Adrenal gland (tissue), 9 donors: ENCODE measurements at regions not wholly inside any gene's neighbourhood (a gene's known extent, or its start where the extent isn't known, plus 50 kb on each side); places are given as distances from the start of the nearest gene placed in this dataset.
A peak's percentile ranks its signal among the peaks of the same experiment; 100 is the strongest.

Experiments
- DNase-seq, 7 donors: peaks; one replicate each; pipeline ENCODE4 v3.0.0-alpha.2; 2019 to 2020
- H3K27ac ChIP-seq, 5 donors: fragments of 200-600 bp; sonication (generic) in 4 of 5; 1 replicate in 3 of 5; 2 replicates in 2 of 5; pipeline versions ENCODE4 v1.5.1 to v1.8.0; 2016 to 2020; ENCODE audit warnings: mild to moderate bottlenecking in 1 of 5
- H3K27me3 ChIP-seq: fragments of 200-600 bp; 2 replicates; pipeline ENCODE4 v1.8.0; 2021
- H3K36me3 ChIP-seq, 2 donors: fragments of 200-600 bp; replicated peaks in 1 of 2; 1 replicate in 1 of 2; 2 replicates in 1 of 2; pipeline versions ENCODE4 v1.5.1 to v1.8.0; 2018 to 2022
- H3K4me1 ChIP-seq, 2 donors: fragments of 200-600 bp; replicated peaks in 1 of 2; 1 replicate in 1 of 2; 2 replicates in 1 of 2; pipeline versions ENCODE4 v1.5.1 to v1.8.0; 2018 to 2021
- H3K4me3 ChIP-seq, 4 donors: fragments of 200-600 bp; sonication (generic) in 3 of 4; one replicate each; pipeline ENCODE4 v1.5.1; 2016 to 2018
- H3K9me3 ChIP-seq, 3 donors: fragments of 200-600 bp; sonication (generic) in 1 of 3; replicated peaks in 1 of 3; 1 replicate in 2 of 3; 2 replicates in 1 of 3; pipeline versions ENCODE4 v1.5.1 to v1.8.0; 2016 to 2021
- POLR2A ChIP-seq, 2 donors: fragments of 450-650 bp; IDR thresholded peaks; one replicate each; pipeline ENCODE4 v1.6.1; 2017; ENCODE audit warnings: antibody characterized with exemption in 2 of 2, mild to moderate bottlenecking in 2 of 2, moderate library complexity in 1 of 2
- WGBS, 4 donors: extraction: QIAGEN DNeasy Blood & Tissue Kit in 2 of 4; methylation state at CpG; one replicate each; pipeline versions ENCODE4 v1.1.5 to v1.1.7; 2013 to 2017; 5-methylcytosine and 5-hydroxymethylcytosine counted together
- intact Hi-C, 2 donors: fragments of 100-400 bp; cut with DNase I; formaldehyde crosslinking; loops; one replicate each; pipeline versions ENCODE4 v1.14.1 to v1.15.0; 2022 to 2023
- TF ChIP-seq, protein P1 (sequence below), 6 experiments: fragments of 450-650 bp in 4 of 6; fragments of 200-600 bp in 2 of 6; sonication (generic) in 1 of 6; IDR thresholded peaks; 1 replicate in 5 of 6; 2 replicates in 1 of 6; pipeline versions ENCODE4 v1.5.1 to v1.8.0; 2016 to 2021; ENCODE audit warnings: antibody characterized with exemption in 6 of 6, mild to moderate bottlenecking in 2 of 6, moderate library complexity in 1 of 6
- donor health status: healthy with polysubstance abuse.
- donor health status: Bipolar disorder and iron deficiency.
- donor health status: DM: yes; HTN: yes; CAD: no.
- donor health status: DM: no; HTN: no; CAD: no.
- donor health status: DM: no; HTN: no; CAD: no.

DNA sequence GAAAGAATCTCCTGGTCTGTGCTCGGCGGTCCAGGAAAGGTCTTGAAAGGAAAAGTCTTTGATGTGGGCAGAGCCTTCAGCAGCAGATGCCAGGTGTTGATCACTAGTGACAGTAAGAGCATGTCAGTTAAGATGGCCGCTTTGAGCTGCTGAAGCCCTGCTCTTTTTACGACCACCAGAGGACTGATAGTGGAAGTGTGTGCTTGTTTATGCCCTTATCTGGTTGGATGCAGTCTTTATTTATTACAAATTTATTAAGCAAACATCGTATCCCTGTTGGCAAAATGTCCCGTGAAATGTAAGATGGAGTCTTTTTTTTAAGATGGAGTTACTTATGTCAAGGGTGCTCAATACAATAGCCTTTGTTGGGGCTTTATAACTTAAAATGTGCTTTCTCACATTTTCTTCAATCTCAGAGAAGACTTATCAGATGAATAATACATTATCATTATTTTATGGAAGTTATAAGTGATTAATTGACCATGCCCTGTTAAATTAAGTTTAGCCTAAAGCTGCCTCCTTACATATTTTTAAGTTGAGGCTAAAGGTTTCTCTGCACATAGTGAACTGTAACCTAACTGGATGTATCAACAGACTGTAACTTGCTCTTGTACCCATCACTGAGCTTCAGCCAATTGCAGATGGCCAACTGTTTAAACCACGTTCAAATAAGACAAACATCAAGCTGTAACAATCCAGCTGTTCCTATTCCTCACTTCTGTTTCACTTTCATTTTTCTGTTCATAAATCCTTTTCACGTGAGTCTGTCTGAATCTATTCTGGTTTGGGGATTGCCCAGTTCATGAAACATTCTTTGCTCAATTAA lies 97.4 kb upstream of the PIK3CG start:
- TF ChIP-seq, protein P1, sequence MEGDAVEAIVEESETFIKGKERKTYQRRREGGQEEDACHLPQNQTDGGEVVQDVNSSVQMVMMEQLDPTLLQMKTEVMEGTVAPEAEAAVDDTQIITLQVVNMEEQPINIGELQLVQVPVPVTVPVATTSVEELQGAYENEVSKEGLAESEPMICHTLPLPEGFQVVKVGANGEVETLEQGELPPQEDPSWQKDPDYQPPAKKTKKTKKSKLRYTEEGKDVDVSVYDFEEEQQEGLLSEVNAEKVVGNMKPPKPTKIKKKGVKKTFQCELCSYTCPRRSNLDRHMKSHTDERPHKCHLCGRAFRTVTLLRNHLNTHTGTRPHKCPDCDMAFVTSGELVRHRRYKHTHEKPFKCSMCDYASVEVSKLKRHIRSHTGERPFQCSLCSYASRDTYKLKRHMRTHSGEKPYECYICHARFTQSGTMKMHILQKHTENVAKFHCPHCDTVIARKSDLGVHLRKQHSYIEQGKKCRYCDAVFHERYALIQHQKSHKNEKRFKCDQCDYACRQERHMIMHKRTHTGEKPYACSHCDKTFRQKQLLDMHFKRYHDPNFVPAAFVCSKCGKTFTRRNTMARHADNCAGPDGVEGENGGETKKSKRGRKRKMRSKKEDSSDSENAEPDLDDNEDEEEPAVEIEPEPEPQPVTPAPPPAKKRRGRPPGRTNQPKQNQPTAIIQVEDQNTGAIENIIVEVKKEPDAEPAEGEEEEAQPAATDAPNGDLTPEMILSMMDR (IDR thresholded peaks at IDR 0.05), result no peak
- TF ChIP-seq POLR2A (IDR thresholded peaks at IDR 0.05), result no peak
- H3K4me3 ChIP-seq, result peak overlapping the region in 2 of 4 donors; percentile 11 to 22
- no peaks in the 10 kb centered on the region for H3K9me3 ChIP-seq
- H3K36me3 ChIP-seq, result no peaks in the 10 kb centered on the region
- DNase-seq, result no peak
- WGBS, 4 donors, result 67 to 78% (median 70%) methylated on average over 8 of the region's 8 CpGs
- H3K4me1 ChIP-seq, result peaks cover 0 to 9% of the 10 kb centered on the region in 2 donors
- no peaks in the 10 kb centered on the region for H3K27me3 ChIP-seq
- intact Hi-C loops, result no loop called here
- no peak overlapping the region for H3K27ac ChIP-seq

DNA sequence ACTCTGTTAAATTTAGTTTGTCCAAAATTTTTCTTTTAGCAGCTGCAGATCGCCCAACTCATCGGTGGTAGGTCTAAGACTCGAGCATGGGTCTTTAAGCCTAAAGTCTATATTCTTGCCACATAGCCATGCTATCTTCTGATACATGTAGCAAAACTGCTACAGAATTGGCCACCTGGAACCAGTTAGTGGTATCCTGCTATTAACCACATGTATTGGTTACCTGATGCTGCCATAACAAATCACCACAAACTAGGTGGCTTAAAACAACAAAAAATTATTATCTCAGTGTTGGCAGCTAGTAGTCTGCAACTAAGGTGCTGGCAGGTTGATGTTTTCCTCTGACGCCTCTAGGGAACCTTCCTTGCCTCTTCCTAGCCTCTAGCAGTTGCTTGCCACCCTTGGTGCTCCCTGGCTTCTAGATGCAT lies 96.7 kb upstream of the PIK3CG start:
- Histone ChIP-seq H3K27me3 (no peaks in the 10 kb centered on the region), H3K36me3 (no peaks in the 10 kb centered on the region), H3K27ac (no peak overlapping the region), H3K4me1 (peaks cover 0 to 9% of the 10 kb centered on the region in 2 donors), H3K4me3 (peak overlapping the region in 2 of 4 donors; percentile 11 to 22), H3K9me3 (no peaks in the 10 kb centered on the region)
- 81 to 88% (median 86%) methylated on average over 4 of the region's 4 CpGs for WGBS, 4 donors
- TF ChIP-seq, protein P1 (IDR thresholded peaks at IDR 0.05), result no peak
- no peak for TF ChIP-seq POLR2A (IDR thresholded peaks at IDR 0.05)
- DNase-seq, result no peak
- intact Hi-C loops, result no loop called here

DNA sequence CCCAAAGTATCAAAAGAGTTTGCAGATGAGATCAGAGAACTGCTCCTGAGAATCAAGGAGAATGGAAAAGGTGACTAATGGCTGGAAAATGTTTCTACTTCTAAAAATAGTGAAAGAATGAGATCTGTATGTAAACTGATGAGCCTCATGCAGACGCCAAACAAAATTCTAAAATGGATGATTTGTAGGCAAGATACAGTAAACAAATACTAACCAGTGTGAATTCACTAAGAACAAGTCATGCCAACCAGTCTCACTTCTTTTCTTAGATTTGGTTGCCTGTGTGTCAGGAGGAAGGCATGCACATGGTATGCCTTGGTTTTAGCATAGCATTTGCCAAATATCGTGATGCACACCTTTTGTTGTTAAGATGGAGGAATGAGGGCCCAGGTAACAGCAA lies 94.9 kb upstream of the PIK3CG start:
- Histone ChIP-seq H3K9me3 (no peaks in the 10 kb centered on the region), H3K4me1 (peaks cover 0 to 10% of the 10 kb centered on the region in 2 donors), H3K27me3 (no peaks in the 10 kb centered on the region), H3K4me3 (no peak overlapping the region), H3K36me3 (no peaks in the 10 kb centered on the region), H3K27ac (peak overlapping the region in 4 of 5 donors; percentile 50 to 65 (median 58))
- intact Hi-C loops, result no loop called here
- TF ChIP-seq POLR2A (IDR thresholded peaks at IDR 0.05), result no peak
- TF ChIP-seq, protein P1 (IDR thresholded peaks at IDR 0.05), result no peak
- 47 to 60% (median 54%) methylated on average over 2 of the region's 2 CpGs for WGBS, 4 donors
- no peak for DNase-seq

DNA sequence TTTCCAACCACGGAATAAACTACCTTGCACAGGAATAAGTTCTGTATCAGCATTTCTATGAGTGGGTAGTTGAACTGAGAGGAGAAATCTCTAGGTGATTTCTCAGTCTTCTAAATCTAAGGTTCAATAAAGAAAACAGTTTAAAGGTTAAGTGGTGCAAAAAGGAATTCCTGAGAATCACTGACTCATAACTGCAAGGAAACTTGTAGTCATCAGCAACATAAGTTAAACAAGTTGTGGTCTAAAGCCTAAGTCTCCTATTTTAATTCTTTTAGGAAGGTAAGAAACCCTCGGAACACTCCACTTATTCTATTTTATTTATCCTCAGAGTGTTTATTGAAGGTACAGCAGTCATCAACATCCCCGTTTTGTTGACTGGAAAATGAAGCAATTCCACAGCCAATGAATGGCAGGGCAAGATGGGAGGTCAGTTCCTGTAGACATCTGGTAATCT lies 92.4 kb upstream of the PIK3CG start:
- Histone ChIP-seq H3K4me3 (no peak overlapping the region), H3K27me3 (no peaks in the 10 kb centered on the region), H3K9me3 (no peaks in the 10 kb centered on the region), H3K27ac (no peak overlapping the region), H3K4me1 (peaks cover 0 to 18% of the 10 kb centered on the region in 2 donors), H3K36me3 (no peaks in the 10 kb centered on the region)
- intact Hi-C loops, result no loop called here
- DNase-seq, result no peak
- 79 to 89% (median 85%) methylated on average over 3 of the region's 3 CpGs for WGBS, 4 donors
- TF ChIP-seq, protein P1 (IDR thresholded peaks at IDR 0.05), result no peak
- TF ChIP-seq POLR2A (IDR thresholded peaks at IDR 0.05), result no peak
